ENCODE measurements at regions not wholly inside any gene's neighbourhood (a gene's known extent, or its start where the extent isn't known, plus 50 kb on each side); places are given as distances from the start of the nearest gene placed in this dataset.

DNA sequence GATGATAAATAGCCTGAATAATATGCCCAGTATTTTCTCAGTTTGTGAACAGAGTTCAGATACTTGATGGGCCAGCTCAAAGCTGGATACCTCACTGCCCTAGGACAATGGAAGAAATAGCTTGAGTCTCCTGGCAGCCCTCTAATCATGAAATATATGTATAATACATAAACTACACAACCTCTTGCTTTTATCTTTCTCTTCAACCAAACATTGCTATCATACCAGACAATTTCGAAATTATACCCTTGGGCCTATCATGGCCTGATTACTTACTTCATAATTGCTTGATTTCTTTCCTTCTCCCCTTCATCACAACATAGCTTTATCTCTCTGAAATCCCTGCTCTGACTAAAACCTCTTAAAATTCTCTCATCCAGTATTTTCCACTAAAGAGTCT, 1144.9 kb upstream of the C9orf72 start:
- no peak overlapping the region for H3K4me2 ChIP-seq (ENCODE audit: low read length)
- H3K27ac ChIP-seq (ENCODE audit: low read depth, low read length), result no peak overlapping the region
- H3K36me3 ChIP-seq (ENCODE audit: control insufficient read depth, low read length), result no peaks in the 10 kb centered on the region
- no peaks in the 10 kb centered on the region for H4K20me1 ChIP-seq (ENCODE audit: control insufficient read depth, insufficient read depth, low read depth, low read length)
- TF ChIP-seq EZH2phosphoT487 (IDR thresholded peaks at IDR 0.05; ENCODE audit: borderline replicate concordance, low read length), result no peak
- TF ChIP-seq, protein P1, sequence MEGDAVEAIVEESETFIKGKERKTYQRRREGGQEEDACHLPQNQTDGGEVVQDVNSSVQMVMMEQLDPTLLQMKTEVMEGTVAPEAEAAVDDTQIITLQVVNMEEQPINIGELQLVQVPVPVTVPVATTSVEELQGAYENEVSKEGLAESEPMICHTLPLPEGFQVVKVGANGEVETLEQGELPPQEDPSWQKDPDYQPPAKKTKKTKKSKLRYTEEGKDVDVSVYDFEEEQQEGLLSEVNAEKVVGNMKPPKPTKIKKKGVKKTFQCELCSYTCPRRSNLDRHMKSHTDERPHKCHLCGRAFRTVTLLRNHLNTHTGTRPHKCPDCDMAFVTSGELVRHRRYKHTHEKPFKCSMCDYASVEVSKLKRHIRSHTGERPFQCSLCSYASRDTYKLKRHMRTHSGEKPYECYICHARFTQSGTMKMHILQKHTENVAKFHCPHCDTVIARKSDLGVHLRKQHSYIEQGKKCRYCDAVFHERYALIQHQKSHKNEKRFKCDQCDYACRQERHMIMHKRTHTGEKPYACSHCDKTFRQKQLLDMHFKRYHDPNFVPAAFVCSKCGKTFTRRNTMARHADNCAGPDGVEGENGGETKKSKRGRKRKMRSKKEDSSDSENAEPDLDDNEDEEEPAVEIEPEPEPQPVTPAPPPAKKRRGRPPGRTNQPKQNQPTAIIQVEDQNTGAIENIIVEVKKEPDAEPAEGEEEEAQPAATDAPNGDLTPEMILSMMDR (IDR thresholded peaks at IDR 0.05; ENCODE audit: low read depth, low read length, poor library complexity, severe bottlenecking), result no peak
- no peaks in the 10 kb centered on the region for H3K9me3 ChIP-seq (ENCODE audit: control insufficient read depth, insufficient read depth, low read length)
- no peaks in the 10 kb centered on the region for H3K9me2 ChIP-seq (replicated peaks; ENCODE audit: control insufficient read depth, low read length)
- H3F3A ChIP-seq (ENCODE audit: control insufficient read depth, insufficient read depth), result no peaks in the 10 kb centered on the region
- H3K79me2 ChIP-seq (ENCODE audit: control insufficient read depth, low read length), result no peaks in the 10 kb centered on the region
- H3K4me3 ChIP-seq (ENCODE audit: low read length), result no peak overlapping the region
- no peaks in the 10 kb centered on the region for H3K27me3 ChIP-seq (ENCODE audit: control insufficient read depth, low read length)
- no peaks in the 10 kb centered on the region for H3K4me1 ChIP-seq (ENCODE audit: control insufficient read depth, low read length)

DNA sequence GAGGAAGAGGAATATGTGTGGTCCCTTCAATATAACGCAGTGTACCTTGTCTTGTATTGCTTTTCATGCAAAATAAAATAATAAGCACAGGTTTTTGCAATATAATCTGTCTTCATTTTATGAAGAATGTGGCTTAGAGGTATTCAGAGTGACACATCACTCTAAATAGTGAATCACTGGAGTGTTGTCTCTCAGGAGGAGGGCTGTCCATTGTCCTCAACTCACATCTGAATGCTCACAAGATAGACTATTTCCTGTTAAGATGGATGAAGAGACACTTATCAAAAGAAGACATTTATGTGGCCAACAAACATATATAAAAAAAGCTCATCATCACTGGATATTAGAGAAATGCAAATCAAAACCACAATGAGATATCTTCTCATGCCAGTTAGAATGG, 1147.5 kb upstream of the C9orf72 start:
- no peaks in the 10 kb centered on the region for H3F3A ChIP-seq (ENCODE audit: control insufficient read depth, insufficient read depth)
- H3K27ac ChIP-seq (ENCODE audit: low read depth, low read length), result no peak overlapping the region
- no peaks in the 10 kb centered on the region for H3K9me3 ChIP-seq (ENCODE audit: control insufficient read depth, insufficient read depth, low read length)
- no peaks in the 10 kb centered on the region for H3K9me2 ChIP-seq (replicated peaks; ENCODE audit: control insufficient read depth, low read length)
- no peaks in the 10 kb centered on the region for H3K79me2 ChIP-seq (ENCODE audit: control insufficient read depth, low read length)
- H3K4me3 ChIP-seq (ENCODE audit: low read length), result no peak overlapping the region
- no peaks in the 10 kb centered on the region for H3K27me3 ChIP-seq (ENCODE audit: control insufficient read depth, low read length)
- no peak for TF ChIP-seq EZH2phosphoT487 (IDR thresholded peaks at IDR 0.05; ENCODE audit: borderline replicate concordance, low read length)
- TF ChIP-seq, protein P1 (IDR thresholded peaks at IDR 0.05; ENCODE audit: low read depth, low read length, poor library complexity, severe bottlenecking), result no peak
- no peaks in the 10 kb centered on the region for H3K4me1 ChIP-seq (ENCODE audit: control insufficient read depth, low read length)
- no peaks in the 10 kb centered on the region for H3K36me3 ChIP-seq (ENCODE audit: control insufficient read depth, low read length)
- no peak overlapping the region for H3K4me2 ChIP-seq (ENCODE audit: low read length)
- no peaks in the 10 kb centered on the region for H4K20me1 ChIP-seq (ENCODE audit: control insufficient read depth, insufficient read depth, low read depth, low read length)

DNA sequence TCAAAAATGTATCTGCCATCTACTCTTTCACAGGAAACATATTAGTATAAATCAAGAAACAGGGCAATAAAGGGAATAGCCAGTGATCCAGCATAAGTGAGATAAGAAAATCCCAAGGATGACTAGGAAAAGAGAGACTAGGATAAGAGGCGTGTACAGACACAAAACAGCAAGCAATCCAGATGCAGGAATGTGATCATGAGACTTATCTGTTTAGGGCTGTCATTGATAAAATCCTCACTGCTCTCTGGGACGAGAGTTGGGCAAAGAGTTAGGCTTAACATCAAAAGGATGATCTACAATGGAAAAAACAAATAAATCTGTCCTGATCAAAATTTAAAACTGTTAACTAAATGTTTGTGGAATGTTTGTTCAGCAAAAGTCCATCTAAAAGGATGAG, 1156.8 kb upstream of the C9orf72 start:
- no peak overlapping the region for H3K27ac ChIP-seq (ENCODE audit: low read depth, low read length)
- H3K79me2 ChIP-seq (ENCODE audit: control insufficient read depth, low read length), result no peaks in the 10 kb centered on the region
- no peaks in the 10 kb centered on the region for H3K4me1 ChIP-seq (ENCODE audit: control insufficient read depth, low read length)
- H3K36me3 ChIP-seq (ENCODE audit: control insufficient read depth, low read length), result no peaks in the 10 kb centered on the region
- H4K20me1 ChIP-seq (ENCODE audit: control insufficient read depth, insufficient read depth, low read depth, low read length), result no peaks in the 10 kb centered on the region
- no peak for TF ChIP-seq EZH2phosphoT487 (IDR thresholded peaks at IDR 0.05; ENCODE audit: borderline replicate concordance, low read length)
- H3K27me3 ChIP-seq (ENCODE audit: control insufficient read depth, low read length), result no peaks in the 10 kb centered on the region
- H3K9me3 ChIP-seq (ENCODE audit: control insufficient read depth, insufficient read depth, low read length), result no peaks in the 10 kb centered on the region
- H3K4me3 ChIP-seq (ENCODE audit: low read length), result no peak overlapping the region
- no peak overlapping the region for H3K4me2 ChIP-seq (ENCODE audit: low read length)
- no peaks in the 10 kb centered on the region for H3K9me2 ChIP-seq (replicated peaks; ENCODE audit: control insufficient read depth, low read length)
- H3F3A ChIP-seq (ENCODE audit: control insufficient read depth, insufficient read depth), result no peaks in the 10 kb centered on the region

DNA sequence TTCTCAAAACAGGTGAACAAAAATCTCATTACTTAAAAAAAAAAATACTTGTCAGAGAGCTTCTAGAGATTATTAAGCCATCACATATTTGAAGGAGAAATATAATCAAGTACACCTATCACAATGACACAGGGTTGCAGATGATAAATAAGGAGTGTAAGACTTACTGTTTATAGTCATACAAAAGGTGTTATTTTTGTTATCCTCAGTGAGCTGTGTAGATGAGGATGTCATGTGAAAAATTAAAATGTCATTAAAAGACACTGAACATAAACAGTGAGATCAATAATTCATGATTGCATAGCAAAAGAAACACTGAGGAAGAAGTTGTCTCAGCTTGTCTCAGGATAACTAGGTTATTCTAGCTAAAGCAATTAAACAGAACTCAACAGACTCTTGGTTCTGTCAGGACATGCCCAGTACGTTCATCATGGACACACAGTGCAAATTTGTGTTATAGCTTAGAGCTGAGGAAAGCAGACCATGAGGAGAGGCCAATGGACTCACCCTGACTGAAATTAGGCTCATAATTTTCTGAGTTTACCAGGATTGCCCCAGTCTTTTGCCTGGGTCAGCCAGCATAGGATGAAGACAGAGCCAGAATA, 1162.6 kb upstream of the C9orf72 start:
- TF ChIP-seq, protein P1 (IDR thresholded peaks at IDR 0.05; ENCODE audit: low read depth, low read length, poor library complexity, severe bottlenecking), result no peak
- no peak for TF ChIP-seq EZH2phosphoT487 (IDR thresholded peaks at IDR 0.05; ENCODE audit: borderline replicate concordance, low read length)

More for the DNA sequence above, 1162.6 kb upstream of the C9orf72 start:
- no peaks in the 10 kb centered on the region for H3F3A ChIP-seq (ENCODE audit: control insufficient read depth, insufficient read depth)
- H3K9me2 ChIP-seq (replicated peaks; ENCODE audit: control insufficient read depth, low read length), result no peaks in the 10 kb centered on the region
- no peak overlapping the region for H3K4me3 ChIP-seq (ENCODE audit: low read length)
- H3K4me2 ChIP-seq (ENCODE audit: low read length), result no peak overlapping the region
- H3K27ac ChIP-seq (ENCODE audit: low read depth, low read length), result no peak overlapping the region
- no peaks in the 10 kb centered on the region for H4K20me1 ChIP-seq (ENCODE audit: control insufficient read depth, insufficient read depth, low read depth, low read length)
- no peaks in the 10 kb centered on the region for H3K27me3 ChIP-seq (ENCODE audit: control insufficient read depth, low read length)
- H3K79me2 ChIP-seq (ENCODE audit: control insufficient read depth, low read length), result no peaks in the 10 kb centered on the region
- no peaks in the 10 kb centered on the region for H3K4me1 ChIP-seq (ENCODE audit: control insufficient read depth, low read length)
- H3K9me3 ChIP-seq (ENCODE audit: control insufficient read depth, insufficient read depth, low read length), result no peaks in the 10 kb centered on the region
- H3K36me3 ChIP-seq (ENCODE audit: control insufficient read depth, low read length), result no peaks in the 10 kb centered on the region

Data from DOHH2 (cell line).